ENCODE measurements at regions not wholly inside any gene's neighbourhood (a gene's known extent, or its start where the extent isn't known, plus 50 kb on each side); places are given as distances from the start of the nearest gene placed in this dataset.

- no peak for TF ChIP-seq CTCF (IDR thresholded peaks at IDR 0.05; ENCODE audit: poor library complexity)
- TF ChIP-seq EZH2phosphoT487 (IDR thresholded peaks at IDR 0.05; ENCODE audit: low read depth, severe bottlenecking, unreplicated experiment): no peak
- TF ChIP-seq EZH2 (IDR thresholded peaks at IDR 0.05; ENCODE audit: borderline replicate concordance): no peak
Measured at GRCh38 chr5:163115011-163115410, 322.4 kb upstream of the CCNG1 start.
